Breast epithelium (tissue), 3 donors: ENCODE measurements at regions not wholly inside any gene's neighbourhood (a gene's known extent, or its start where the extent isn't known, plus 50 kb on each side); places are given as distances from the start of the nearest gene placed in this dataset.

Source experiments
- POLR2A ChIP-seq: fragments of 450-650 bp; IDR thresholded peaks from one replicate; pipeline ENCODE4 v1.6.1; 2016; ENCODE audit warnings: antibody characterized with exemption, mild to moderate bottlenecking, moderate library complexity
- POLR2AphosphoS5 ChIP-seq, 3 donors: sonication (generic); formaldehyde crosslinking; IDR thresholded peaks; one replicate each; pipeline ENCODE4 v1.6.1; 2017; ENCODE audit warnings: antibody characterized with exemption in 3 of 3
- TF ChIP-seq, protein P1 (sequence below), 3 donors: fragments of 450-650 bp; IDR thresholded peaks; one replicate each; pipeline ENCODE4 v1.5.1; 2016 to 2017; ENCODE audit warnings: antibody characterized with exemption in 3 of 3, mild to moderate bottlenecking in 3 of 3, moderate library complexity in 3 of 3

DNA sequence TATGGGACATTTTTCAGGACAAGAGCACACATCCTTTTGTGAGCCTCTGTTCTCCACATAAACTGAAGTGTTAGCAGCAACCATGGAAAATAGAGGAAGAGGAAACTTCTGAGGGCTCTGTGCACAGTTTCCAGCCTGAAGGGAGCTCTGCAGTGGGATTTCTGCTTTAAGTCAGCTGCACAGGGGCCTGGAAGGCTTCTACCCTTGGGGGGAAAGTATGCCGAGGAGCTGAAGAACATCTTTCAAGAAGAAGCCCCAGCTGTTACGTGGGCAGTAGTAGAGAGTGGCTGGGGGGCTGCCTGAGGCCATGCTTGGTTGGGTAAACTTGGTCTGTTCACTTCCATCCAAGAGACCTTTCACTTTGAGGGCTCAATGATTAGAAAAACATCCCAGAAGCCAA lies 82.7 kb upstream of the EED start:
- TF ChIP-seq, protein P1, sequence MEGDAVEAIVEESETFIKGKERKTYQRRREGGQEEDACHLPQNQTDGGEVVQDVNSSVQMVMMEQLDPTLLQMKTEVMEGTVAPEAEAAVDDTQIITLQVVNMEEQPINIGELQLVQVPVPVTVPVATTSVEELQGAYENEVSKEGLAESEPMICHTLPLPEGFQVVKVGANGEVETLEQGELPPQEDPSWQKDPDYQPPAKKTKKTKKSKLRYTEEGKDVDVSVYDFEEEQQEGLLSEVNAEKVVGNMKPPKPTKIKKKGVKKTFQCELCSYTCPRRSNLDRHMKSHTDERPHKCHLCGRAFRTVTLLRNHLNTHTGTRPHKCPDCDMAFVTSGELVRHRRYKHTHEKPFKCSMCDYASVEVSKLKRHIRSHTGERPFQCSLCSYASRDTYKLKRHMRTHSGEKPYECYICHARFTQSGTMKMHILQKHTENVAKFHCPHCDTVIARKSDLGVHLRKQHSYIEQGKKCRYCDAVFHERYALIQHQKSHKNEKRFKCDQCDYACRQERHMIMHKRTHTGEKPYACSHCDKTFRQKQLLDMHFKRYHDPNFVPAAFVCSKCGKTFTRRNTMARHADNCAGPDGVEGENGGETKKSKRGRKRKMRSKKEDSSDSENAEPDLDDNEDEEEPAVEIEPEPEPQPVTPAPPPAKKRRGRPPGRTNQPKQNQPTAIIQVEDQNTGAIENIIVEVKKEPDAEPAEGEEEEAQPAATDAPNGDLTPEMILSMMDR (IDR thresholded peaks at IDR 0.05) = no peak
- TF ChIP-seq POLR2A (no peak), POLR2AphosphoS5 (IDR thresholded peaks at IDR 0.05) (no peak)
